Erythroblast (primary cell): ENCODE measurements at regions not wholly inside any gene's neighbourhood (a gene's known extent, or its start where the extent isn't known, plus 50 kb on each side); places are given as distances from the start of the nearest gene placed in this dataset.

Experiments used
- GATA1 ChIP-seq: IDR thresholded peaks from 2 replicates; pipeline ENCODE4 v1.6.1; 2011; ENCODE audit warnings: low read depth, mild to moderate bottlenecking, control low read depth, low read length, moderate library complexity
- POLR2A ChIP-seq: IDR thresholded peaks from 2 replicates; pipeline ENCODE4 v1.6.1; 2011; ENCODE audit warnings: mild to moderate bottlenecking, low read length

DNA sequence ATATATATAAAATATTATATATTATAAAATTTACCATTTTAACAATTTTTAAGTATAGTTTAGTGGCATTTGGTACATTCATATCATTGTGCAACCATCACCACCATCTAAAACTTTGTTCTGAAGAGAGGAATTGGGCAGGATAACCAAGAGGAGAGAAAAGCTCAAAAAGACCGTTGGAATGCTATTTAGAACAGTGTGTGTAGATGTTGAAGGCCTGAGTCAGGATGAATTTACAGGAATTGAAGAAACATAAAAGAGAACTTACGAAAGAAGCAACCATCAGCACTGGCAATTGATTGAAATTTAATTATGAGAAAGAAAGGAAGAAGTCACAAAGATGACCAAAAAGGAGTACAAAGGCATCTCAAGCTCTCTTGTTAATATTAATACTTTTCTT lies 196.9 kb upstream of the PWP1 start:
- TF ChIP-seq POLR2A (no peak), GATA1 (no peak)
